DOHH2 (cell line): ENCODE measurements at regions not wholly inside any gene's neighbourhood (a gene's known extent, or its start where the extent isn't known, plus 50 kb on each side); places are given as distances from the start of the nearest gene placed in this dataset.

Source experiments
- EZH2phosphoT487 ChIP-seq: fragments of 200-600 bp; sonication (generic); IDR thresholded peaks from 2 replicates; pipeline ENCODE4 v1.6.1; 2017; ENCODE audit warnings: borderline replicate concordance, mild to moderate bottlenecking, antibody characterized with exemption, low read length, moderate library complexity, mixed read lengths
- TF ChIP-seq, protein P1 (sequence below): fragments of 200-600 bp; sonication (generic); IDR thresholded peaks from one replicate; pipeline ENCODE4 v1.5.1; 2014; ENCODE audit warnings: antibody characterized with exemption, mild to moderate bottlenecking, low read depth, low read length; ENCODE audit not compliant: poor library complexity, severe bottlenecking

DNA sequence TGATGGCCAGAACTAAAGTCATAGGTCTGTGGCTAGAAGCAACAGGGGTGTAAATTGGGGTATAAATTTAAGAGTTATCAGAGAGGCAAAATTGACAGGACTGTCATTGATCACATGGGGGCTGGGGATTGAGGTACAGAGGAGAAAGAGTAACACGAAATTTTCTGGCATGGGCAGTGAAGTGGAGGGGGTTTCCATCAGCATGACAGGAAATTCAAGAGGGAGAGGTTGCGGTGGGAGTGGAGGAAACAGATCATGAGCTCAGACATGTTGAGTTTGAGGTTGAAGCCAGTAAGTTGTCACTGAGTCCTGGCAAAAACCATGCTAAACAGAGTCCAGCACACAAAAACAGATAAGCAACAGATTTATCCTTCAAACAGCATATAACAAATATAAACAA, 192.1 kb upstream of the TSC22D1 start:
- TF ChIP-seq, protein P1, sequence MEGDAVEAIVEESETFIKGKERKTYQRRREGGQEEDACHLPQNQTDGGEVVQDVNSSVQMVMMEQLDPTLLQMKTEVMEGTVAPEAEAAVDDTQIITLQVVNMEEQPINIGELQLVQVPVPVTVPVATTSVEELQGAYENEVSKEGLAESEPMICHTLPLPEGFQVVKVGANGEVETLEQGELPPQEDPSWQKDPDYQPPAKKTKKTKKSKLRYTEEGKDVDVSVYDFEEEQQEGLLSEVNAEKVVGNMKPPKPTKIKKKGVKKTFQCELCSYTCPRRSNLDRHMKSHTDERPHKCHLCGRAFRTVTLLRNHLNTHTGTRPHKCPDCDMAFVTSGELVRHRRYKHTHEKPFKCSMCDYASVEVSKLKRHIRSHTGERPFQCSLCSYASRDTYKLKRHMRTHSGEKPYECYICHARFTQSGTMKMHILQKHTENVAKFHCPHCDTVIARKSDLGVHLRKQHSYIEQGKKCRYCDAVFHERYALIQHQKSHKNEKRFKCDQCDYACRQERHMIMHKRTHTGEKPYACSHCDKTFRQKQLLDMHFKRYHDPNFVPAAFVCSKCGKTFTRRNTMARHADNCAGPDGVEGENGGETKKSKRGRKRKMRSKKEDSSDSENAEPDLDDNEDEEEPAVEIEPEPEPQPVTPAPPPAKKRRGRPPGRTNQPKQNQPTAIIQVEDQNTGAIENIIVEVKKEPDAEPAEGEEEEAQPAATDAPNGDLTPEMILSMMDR = no peak
- no peak for TF ChIP-seq EZH2phosphoT487
